ENCODE measurements at regions not wholly inside any gene's neighbourhood (a gene's known extent, or its start where the extent isn't known, plus 50 kb on each side); places are given as distances from the start of the nearest gene placed in this dataset.

DNA sequence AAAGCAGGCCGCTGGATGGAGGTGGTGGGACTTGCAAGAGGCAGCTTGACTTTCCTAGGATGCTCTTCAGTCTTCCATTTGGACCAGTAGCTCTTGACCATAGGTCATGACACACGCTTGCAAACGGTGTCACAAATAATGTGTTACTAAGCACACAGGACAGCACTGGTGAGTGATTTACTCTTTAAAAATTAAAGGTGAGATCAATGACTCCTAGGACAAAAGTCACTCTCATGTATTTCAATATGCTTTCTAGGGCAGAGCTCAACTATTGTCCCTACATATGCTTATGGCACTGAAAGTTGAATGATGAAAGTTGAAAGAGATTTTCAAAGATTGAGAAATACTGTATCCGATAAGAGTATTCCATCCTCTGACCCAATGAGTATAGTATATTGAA, 496.7 kb downstream of the EBF1 start:
- TF ChIP-seq EZH2 (IDR thresholded peaks at IDR 0.05; ENCODE audit: low read length): no peak
- TF ChIP-seq, protein P1, sequence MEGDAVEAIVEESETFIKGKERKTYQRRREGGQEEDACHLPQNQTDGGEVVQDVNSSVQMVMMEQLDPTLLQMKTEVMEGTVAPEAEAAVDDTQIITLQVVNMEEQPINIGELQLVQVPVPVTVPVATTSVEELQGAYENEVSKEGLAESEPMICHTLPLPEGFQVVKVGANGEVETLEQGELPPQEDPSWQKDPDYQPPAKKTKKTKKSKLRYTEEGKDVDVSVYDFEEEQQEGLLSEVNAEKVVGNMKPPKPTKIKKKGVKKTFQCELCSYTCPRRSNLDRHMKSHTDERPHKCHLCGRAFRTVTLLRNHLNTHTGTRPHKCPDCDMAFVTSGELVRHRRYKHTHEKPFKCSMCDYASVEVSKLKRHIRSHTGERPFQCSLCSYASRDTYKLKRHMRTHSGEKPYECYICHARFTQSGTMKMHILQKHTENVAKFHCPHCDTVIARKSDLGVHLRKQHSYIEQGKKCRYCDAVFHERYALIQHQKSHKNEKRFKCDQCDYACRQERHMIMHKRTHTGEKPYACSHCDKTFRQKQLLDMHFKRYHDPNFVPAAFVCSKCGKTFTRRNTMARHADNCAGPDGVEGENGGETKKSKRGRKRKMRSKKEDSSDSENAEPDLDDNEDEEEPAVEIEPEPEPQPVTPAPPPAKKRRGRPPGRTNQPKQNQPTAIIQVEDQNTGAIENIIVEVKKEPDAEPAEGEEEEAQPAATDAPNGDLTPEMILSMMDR (optimal IDR thresholded peaks at IDR 0.05 in 1 of 3, IDR thresholded peaks at IDR 0.05 in 1 of 3, conservative IDR thresholded peaks at IDR 0.05 in 1 of 3; ENCODE audit: extremely low read depth in 1 of 3, insufficient read depth in 2 of 3, low read length in 3 of 3): no peak

All from keratinocyte (primary cell).